Hindlimb muscle (tissue), 1 donor: ENCODE measurements at regions not wholly inside any gene's neighbourhood (a gene's known extent, or its start where the extent isn't known, plus 50 kb on each side); places are given as distances from the start of the nearest gene placed in this dataset.
"Not testable (repeated sequence)": the region's sequence is repeated elsewhere in the genome, so short reads cannot be mapped to it uniquely, and the experiment has no call there.

Experiments used
- DNase-seq: peaks from one replicate; pipeline ENCODE4 v3.0.0-alpha.2; 2013

DNA sequence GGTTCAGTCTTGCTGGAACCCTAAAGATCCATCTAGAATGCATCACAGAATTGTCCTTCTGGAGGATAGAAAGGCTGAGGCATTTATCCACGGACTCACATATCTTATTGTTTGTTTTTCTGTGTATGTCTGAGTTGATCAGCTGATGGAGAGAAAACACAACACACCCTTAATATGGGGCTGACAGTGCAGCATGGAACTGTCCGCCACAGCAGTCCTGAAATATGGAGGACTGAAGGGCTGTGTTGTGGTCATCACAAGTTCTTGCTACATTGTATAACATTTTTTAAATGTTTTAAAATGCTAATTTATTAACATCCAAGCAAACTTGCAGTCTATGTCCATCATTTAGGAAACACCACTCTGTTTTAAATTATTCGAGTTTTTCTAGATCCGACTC lies 448.9 kb upstream of the ERCC4 start:
- DNase-seq, result no peak

DNA sequence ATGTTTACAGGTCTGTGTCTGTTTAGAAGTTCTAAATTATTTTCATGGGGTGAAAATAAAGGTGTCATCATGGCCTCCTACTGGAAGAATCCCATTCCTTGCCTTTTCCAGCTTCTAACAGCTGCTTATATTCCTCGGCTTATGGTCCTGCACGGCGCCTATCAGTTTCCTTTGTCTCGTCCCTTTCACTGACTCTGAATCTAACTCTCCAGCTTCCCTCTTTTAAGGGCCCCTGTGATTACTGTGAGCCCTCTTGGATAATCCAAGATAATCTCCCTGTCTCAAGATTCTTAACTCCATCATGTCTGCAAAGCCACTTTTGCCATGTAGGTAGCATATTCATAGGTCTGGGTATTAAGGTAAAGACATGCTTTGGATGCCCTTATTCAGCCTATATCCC lies 441.0 kb upstream of the ERCC4 start:
- no peak for DNase-seq

DNA sequence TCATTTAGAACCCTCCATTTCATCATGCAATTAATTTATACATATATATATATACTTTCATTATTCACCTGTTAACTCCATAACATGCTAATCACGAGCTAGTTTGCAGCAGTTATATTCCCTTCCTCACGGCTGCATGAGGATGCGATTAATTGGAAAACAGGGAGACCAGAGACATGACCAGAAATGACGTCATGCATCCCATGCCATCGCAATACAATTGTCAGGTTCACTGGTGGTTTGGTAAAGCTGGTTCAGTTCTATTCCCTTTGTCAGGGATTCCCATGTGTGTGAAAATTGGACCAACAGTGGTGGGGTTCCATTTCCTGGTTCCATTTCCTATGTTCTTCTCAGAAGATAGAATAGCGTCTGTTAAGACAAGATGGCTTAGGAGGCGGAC lies 440.4 kb upstream of the ERCC4 start:
- no peak for DNase-seq

DNA sequence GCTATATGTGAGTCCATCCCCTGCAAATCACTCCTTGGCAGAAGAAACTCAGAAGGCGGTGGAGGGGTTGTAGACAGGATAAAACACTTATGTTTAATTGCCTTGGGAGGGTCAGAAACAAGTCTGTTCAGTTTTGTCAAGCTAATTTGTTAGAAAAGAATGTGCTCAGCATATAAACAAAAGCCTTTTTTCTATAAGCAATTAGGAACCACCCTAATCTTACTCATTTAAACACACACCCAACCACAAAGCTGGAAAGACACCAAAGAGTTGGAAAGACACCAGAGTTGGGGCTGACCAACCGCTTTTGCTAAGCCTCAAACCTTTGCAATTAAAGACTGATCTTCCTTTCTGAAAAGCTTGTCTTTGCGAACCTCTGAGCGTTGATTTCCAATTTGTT lies 439.2 kb upstream of the ERCC4 start:
- no peak for DNase-seq

DNA sequence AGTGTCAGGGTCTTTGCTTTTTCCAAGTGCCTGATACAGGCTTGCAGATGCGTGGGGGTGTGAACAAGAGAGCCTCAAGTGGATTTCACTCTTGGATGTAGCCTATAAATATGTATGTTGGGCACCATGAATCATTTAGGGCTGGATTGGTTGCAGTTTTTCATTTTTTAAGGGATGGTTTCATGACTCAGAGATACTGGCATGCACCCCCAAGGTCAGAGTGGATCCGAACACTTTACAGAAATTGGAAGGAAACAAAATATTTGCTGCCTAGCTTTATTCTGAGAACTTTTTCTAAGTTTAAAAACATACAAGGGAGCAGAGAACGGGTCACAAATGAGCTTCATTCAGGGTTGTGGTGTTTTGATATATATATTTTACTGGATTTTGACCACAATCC lies 436.8 kb upstream of the ERCC4 start:
- no peak for DNase-seq

DNA sequence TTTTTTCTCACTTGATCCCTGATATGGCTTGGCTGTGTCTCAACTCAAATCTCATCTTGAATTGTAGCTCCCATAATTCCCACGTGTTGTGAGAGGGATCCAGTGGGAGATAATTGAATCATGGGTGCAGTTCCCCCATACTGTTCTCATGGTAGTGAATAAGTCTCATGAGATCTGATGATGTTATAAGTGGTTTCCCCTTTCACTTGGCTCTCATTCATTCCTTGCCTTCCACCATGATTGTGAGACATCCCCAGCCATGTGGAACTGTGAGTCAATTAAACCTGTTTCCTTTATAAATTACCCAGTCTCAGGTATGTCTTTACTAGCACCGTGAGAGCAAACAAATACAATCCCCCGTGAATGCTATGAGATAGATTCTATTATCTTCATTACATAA lies 430.5 kb upstream of the ERCC4 start:
- not testable (repeated sequence) for DNase-seq

DNA sequence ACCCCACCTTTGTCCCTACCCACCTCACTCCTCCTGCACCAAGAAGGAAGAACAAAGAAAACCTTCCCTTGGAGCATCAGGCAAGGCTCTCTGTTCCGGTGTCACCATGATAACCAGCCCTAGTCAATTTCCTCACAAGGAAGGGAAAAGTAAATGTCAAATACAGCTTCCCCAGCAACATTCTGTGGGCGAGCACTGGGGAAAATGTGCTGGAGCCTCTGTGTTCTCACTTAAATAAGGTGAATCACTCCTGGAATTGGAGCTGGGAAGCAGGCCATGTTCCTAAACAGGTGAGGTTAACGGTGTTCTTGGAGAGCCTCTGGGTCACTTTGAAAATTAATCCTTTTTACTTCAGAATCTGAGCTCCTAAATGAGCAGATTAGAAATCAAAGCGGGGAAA lies 427.9 kb upstream of the ERCC4 start:
- no peak for DNase-seq

DNA sequence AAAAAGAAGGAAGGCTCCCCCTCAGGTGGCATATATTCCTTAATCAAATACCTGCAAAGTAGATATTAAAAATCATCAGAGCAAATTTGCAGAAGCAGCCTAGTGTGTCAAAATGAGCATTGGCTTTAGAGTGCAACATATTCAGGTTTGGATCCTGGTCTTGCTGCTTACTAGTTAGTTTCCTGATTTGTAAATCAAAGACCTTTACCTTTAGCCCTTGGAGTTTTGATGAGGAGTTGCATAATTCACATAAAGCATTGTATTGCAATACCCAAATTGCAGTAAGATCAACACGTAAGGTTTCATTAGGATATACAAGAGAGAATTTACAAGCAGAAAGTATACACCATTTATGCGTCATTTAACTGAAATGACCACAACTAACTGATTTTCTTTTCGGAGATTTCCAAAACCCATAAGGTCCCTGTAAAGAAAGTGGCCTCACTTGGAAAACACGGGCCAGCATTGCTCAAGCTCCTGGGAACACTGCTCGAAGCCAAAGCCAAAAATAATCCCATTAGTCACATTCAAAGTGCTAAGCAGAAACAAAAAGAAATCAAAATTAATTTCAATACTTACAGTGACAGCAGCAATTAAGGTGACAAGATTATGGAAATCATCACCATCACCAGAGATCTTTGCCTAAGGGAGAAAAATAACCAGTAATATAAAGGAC lies 415.9 kb upstream of the ERCC4 start:
- no peak for DNase-seq

DNA sequence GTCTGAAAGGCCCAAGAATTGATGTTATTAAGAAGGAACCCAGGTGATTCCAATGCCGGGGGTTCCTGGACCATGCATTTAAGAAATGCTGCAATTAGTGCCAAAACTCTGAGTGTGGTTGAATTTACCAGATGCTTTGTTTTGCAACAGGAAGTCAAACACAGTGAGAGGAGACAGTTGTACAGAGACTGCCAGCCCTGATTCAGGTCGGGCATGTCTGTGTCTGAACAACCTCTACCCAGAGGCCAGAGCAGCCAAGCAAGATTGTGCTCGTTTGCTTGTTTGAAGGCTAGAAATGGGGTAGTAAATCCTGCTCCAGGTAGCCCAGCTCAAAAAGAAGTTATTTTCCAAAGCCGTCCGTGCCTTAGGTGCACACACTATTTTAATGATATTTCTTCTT lies 412.4 kb upstream of the ERCC4 start:
- DNase-seq, result no peak

DNA sequence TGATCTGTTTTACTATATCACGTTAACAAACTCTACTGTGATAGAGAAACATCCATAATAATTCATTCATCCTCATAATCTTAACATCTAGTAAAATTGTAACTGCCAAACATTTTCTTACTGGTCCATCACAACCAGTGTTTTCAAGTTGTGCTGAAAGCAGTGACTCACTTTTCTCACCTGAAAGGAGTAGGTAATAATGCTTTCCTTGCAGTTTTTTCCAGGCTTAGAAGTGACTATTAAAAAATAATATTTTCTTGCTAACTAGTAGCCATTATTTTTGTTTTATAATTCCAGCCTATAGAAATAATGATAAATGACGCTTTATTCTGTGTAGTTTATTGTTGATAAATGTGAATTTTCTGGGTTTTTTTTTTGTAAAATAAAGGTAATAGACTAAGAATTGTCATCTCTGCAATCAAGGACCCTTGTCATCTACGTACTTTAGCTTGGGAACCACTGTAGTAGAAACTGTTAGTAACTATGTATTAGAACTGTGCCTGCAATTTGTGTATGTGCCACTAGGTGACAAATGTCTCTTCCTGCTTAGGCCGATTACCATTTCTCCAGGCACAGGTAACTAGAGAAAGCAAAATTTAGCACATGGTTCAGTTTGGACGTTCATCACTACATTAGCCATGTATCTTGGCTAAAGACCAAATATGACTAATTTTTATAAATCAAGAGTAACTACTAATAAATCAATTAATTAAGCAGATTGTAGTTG lies 409.4 kb upstream of the ERCC4 start:
- DNase-seq, result no peak

DNA sequence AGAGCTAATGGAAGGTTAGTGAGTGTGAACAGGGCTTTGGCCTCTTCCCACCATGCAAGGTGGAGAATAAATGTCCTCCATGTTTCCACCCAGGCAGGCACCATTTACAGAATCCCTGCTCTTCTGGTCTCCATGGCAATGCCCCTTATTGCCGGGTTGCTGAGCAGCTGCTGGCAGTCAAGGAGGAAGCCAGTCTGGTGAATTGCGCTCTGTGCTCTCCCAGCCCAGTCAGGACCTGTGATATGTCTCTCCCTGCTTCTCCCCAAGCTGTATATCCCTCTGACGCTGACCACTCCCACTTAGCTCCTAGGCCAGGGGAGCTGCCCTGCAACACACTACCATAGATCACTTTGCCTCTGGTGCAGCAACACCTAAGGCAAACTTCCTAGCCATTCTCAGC lies 402.1 kb upstream of the ERCC4 start:
- no peak for DNase-seq

DNA sequence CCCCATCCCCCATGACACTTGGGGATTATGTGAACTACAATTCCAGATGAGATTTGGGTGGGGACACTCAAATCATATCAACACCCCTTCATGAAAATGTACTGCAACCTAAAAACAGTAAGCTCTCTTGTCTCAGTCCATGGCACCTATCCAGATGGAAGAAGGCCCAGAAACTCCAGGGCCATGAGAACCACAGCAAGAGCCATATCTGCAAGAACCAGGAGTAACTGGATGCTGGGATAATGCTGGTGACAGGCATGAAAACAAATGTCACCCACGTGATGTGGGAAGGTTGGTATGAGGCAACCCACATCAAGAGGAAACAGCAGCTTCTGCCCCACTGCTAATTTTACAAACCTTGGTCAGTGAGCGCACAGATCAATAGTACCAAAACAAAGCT lies 400.1 kb upstream of the ERCC4 start:
- DNase-seq, result no peak

DNA sequence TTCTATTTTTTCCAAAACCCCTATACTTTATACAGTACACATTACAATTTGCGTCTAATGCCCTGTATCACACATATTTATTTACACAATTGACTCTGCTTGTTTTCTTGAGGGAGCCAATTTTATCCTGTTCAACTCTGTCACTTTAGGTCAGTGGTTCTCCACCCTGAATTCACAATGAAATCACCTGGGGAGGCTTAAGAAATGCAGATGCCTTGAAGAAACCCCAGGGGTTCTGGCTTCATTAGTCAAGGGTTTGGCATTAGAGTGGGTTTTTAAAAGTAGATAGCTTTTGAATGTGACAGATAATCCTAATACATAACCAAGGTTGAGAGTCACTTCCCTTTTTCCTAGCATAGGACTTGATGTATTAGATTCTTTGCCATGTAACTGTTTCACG lies 398.6 kb upstream of the ERCC4 start:
- no peak for DNase-seq

DNA sequence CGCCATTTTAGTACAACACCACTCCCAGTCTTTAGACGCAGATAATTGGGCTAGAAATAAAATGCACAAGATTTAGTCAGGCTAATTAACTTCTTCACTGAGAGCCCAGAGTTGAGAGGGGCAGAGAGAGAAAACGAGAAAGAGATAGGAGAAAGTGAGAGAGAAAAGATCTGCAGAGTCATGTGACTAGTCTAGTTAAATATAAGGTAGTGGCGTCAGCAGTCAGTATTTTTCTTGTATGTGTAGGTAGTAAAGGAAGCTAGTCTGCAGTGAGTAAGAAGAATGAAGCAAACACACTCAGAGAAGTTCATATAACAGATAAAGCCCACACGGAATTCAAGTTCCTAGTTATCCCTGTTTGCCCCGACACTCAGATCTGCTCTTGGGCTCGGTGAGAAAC lies 392.6 kb upstream of the ERCC4 start:
- DNase-seq, result no peak

DNA sequence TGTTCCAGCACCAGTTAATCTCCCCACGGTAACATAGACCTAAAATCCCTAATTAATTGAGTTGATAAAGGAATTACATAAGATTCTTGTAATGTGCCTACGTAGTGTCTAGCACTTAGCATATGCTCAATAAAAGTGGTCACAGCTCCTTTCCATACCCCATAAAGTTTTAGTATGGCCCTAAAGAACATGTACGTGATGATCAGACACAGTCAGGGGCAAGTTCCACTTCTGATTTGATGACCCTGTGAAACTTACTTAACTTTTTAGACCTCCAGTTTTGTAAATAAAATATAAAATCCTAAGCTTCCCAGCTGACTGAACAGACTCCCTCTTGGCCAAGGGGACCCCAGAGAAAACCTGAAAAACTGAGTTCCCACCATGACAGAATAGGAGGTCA lies 391.3 kb upstream of the ERCC4 start:
- no peak for DNase-seq

DNA sequence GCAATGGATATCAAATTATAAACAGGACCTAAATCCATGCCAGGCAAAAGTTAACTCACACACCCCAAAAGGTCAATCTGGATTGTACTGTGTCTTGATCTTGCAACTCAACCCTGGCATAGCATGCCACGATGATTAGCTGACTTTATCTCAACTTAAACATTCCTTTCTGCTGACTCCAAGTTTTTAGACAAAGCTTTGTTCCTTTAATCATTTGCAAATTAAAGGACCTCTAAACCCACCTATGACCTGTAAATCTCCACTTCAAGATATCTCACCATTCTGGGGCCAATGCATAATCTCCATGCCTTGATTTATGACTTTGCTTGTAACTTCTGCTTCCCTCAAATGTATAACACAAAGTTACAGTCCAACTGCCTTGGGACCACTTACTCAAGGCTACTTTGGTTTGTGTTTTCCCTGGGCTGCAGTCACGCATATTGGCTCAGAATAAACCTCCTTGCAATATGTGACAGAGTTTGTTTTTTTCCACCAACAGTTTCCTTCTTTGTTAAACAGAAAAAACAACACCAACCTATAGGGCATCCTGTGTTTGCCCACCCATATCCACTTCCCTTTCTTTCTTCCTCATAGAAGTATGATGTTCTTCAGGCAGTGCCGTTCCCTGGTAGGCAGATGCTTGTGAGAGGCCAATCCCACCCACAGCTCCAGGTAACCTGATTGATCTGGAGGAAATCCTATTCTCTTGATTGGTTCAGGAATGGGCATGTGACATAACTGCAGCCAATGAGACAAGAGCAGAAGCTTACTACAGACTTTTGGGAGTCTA lies 390.6 kb upstream of the ERCC4 start:
- no peak for DNase-seq

DNA sequence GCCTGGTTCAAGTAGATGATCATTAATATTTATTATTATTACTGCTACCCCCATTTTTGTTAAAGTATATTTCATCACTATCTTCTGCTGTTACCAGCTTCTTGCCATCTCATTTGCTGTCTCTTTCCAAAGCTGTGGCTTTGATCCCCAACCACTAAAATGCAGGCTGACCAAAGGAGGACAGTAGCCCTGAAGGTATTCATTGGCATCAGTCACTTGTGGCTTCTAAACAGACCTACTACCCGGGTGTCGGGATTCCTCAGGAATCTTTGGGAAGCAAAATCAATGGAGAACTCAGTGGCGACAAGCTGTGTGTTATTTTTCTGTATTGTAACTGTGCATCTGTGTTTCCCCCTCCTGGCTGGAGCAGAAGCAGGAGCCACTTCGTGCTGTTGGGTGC lies 379.2 kb upstream of the ERCC4 start:
- no peak for DNase-seq

DNA sequence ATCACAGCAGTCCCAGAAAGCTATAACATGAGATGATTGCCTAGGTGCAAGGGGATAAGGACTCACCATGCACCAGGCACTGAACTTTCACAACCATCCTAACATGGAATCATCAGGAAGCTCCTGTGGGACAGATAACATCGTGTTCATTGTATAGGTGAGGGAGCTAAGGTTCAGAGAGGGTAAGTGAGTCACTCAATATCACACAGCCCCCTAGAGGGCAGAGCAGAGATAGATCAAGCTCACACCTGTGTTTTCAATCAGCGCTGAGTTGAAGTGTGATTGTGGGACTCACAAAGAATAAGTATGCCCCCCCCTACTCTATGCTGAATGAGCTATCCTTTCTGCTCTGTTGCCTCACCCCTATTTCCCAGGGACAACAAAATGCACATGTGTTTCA lies 377.7 kb upstream of the ERCC4 start:
- DNase-seq, result no peak

DNA sequence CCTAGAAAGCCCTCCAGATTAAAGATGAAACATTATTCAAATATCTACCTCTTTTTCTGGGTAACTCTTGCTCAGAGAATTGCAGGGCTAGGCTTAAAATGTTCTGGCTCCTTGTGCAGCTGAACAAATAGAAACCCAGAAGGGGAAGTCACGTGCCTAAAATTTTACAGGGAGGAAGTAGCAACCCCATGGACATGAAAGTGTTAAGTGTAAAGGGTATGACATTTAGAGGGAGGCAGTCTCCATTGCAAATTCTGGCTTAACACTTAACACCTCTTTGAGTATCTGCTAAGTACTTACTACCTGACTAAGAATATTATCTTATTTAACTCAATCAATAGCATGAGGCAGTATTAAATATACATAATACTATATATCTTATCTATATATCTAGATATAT lies 376.1 kb upstream of the ERCC4 start:
- DNase-seq, result no peak

DNA sequence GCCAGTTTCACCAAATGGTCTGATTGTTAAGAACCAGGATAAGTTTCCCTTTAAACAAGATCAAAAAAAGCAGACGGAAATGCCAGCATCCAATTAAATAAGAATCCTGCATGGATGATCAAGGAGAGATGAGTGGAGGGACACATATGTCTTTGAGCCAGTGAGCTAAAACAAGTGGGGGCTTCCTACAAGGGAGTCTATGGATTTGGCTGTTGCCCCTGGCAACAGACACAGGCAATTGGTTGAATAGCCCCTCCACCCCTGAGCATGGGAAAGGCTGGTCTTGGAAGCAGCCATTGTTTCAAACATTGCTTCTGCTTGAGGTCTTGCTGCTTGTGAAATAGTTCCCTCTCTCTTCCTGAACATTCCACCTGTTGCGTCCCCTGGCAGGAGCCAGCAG lies 374.7 kb upstream of the ERCC4 start:
- DNase-seq, result no peak

DNA sequence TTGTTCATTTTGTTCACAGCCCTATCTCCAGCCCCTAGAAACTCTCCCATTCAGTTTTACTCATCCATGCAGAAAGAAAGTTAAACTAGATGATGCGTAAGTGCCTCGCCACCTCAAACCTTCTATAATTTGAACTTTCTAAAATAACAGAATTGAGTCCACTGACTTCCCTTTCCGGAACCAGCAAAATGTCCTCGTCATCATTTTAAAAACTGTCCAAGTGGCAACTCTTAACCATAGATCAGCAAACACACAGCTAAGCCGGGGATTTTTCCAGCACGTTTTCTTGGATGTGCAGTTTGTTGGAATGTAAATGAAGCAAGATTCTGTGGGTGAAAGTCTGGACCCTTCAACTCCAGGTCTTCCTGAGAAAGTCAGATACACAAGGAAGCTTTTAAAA lies 369.7 kb upstream of the ERCC4 start:
- DNase-seq, result no peak

DNA sequence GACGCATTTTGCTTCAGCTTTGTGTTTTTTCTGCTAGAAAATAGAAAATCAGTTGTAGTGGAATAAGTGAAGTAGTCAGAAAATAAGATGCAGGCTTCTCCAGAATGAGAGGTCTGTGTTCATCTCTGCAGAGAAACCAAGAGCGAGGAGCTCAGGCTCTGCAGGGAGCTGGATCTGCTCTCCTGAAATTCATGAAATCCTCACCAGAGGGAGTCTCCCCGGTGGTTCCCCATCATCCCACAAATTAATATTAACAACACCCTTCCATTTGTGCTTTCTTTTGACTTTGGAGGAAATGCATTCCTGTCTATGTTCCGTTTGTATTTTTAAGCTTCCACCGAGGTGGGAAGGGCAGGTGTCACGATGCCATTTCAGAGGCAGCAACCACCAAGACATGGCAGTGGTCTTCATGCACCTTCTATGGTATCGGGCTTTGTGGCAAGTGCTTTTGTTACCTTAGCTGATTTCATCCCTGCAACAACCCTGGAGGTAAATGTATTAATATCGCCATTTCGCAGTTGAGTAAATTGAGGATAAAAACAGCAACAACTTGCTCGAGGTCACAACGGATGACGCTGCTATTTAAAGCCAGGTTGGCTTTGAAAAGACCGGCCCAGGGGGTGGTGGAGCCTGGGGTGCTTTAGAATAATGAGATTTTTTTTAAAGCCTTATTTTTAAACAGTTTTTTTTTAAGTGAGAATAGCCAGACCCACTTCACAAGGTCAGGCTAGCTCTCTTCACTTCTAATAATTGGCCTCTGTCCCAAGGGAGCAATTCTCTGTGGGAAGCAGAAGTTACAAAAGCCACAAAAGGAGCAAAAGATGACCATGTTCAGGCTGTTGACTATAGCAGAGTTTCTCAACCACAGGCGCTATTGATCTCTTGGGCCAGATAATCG lies 367.6 kb upstream of the ERCC4 start:
- no peak for DNase-seq

DNA sequence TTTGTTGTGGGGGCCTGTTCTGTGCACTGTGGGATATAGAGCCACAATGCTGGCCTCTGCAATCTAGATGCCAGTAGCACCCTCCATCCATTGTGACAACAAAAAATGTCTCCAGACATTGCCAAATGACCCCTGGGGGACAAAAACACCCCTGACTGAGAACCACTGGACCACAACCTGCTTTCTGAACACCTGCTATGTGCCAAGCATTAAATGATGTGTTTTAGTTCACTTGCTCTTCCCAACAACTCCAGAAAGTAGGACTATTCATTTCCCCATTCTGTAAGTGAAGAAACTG lies 367.0 kb upstream of the ERCC4 start:
- no peak for DNase-seq
